Karpas-422 (cell line): ENCODE measurements at regions not wholly inside any gene's neighbourhood (a gene's known extent, or its start where the extent isn't known, plus 50 kb on each side); places are given as distances from the start of the nearest gene placed in this dataset.

Experiments used
- DNase-seq: peaks from one replicate; pipeline ENCODE4 v3.0.0-alpha.2; 2015
- H2AFZ ChIP-seq: fragments of 200-600 bp; sonication (generic); 2 replicates; pipeline ENCODE4 v1.6.1; 2014; ENCODE audit warnings: antibody characterized with exemption, low read length, mixed read lengths
- H3K27ac ChIP-seq: fragments of 200-600 bp; sonication (generic); 2 replicates; pipeline ENCODE4 v1.5.1; 2014; ENCODE audit warnings: mild to moderate bottlenecking, low read length, moderate library complexity
- H3K27me3 ChIP-seq: fragments of 200-600 bp; sonication (generic); 2 replicates; pipeline ENCODE4 v1.6.1; 2014; ENCODE audit warnings: low read length, mixed read lengths
- H3K36me3 ChIP-seq: fragments of 200-600 bp; sonication (generic); 2 replicates; pipeline ENCODE4 v1.6.1; 2014; ENCODE audit warnings: low read length, mixed read lengths; ENCODE audit not compliant: insufficient read depth
- H3K4me1 ChIP-seq: fragments of 200-600 bp; sonication (generic); 2 replicates; pipeline ENCODE4 v1.6.1; 2014; ENCODE audit warnings: mild to moderate bottlenecking, low read length, mixed read lengths
- H3K4me2 ChIP-seq: fragments of 200-600 bp; sonication (generic); 2 replicates; pipeline ENCODE4 v1.6.1; 2014; ENCODE audit warnings: low read length, low read depth, mild to moderate bottlenecking; ENCODE audit not compliant: poor library complexity, severe bottlenecking
- H3K4me3 ChIP-seq: fragments of 200-600 bp; sonication (generic); 2 replicates; pipeline ENCODE4 v1.5.1; 2014; ENCODE audit warnings: mild to moderate bottlenecking, antibody characterized with exemption, low read length, mixed read lengths
- H3K79me2 ChIP-seq: fragments of 200-600 bp; sonication (generic); 2 replicates; pipeline ENCODE4 v1.6.1; 2014; ENCODE audit warnings: mild to moderate bottlenecking, low read length, mixed read lengths
- H3K9ac ChIP-seq: fragments of 200-600 bp; sonication (generic); 2 replicates; pipeline ENCODE4 v1.6.0; 2014; ENCODE audit warnings: low read length
- H3K9me2 ChIP-seq: fragments of 200-600 bp; sonication (generic), shearing (Covaris generic); replicated peaks from 2 replicates; pipeline ENCODE4 v1.6.0; 2014; ENCODE audit warnings: mild to moderate bottlenecking, low read length, moderate library complexity; ENCODE audit not compliant: insufficient read depth
- H3K9me3 ChIP-seq: fragments of 300-700, 200-600 bp; sonication (generic); 2 replicates; pipeline ENCODE4 v1.6.1; 2014; ENCODE audit warnings: low read length, mixed read lengths
- H4K20me1 ChIP-seq: fragments of 200-600 bp; sonication (generic); 2 replicates; pipeline ENCODE4 v1.6.1; 2014; ENCODE audit warnings: mild to moderate bottlenecking, antibody characterized with exemption, low read length, low read depth; ENCODE audit not compliant: insufficient read depth

DNA sequence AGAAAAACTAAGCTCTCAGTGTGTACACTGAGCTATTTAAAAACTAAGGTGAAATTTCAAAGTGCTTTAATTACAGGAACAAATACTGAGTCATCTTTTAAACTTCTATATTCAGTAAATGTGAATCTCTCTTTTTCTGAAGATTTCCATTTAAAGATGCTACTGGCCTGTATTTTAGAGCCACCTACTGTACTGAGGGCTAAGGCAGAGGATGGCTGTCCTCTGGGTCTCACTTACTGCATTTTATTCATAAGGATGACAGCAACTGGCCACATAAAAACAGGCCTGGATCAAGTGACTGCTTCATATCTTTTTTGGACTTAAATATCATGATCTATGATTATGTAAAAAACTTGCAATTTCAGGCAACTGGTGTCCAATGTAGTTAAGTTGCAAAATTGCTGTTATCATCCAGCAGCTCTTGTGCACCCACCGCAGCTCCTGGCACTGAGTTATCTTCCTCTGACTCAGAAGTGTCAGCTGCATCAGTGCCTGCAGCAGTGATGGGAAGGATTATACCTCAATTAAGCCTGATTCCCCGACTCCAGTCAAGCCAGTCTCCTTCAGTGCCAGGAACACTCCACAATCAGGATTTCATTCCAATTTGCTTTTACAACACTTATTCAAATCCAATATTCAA lies 1073.7 kb downstream of the PDHA2 start:
- no peaks in the 10 kb centered on the region for H4K20me1 ChIP-seq

DNA sequence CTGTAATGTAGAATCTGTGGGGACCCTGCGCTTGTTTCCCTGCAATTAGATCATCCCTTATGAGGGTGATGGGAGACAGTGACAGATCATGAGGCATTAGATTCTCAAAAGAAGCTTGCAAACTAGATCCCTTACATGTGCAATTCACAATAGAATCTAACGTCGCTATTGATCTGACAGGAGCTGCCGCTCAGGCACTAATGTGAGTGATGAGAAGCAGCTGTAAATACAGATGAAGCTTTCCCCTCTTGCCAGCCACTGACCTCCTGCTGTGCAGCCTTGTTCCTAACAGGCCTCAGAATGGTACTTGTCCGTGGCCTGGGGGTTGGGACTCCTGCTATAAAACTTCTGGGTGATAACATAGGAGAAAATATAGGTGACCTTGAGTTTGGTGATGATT lies 1076.8 kb downstream of the PDHA2 start:
- no peak overlapping the region for H3K27ac ChIP-seq
- H3K9ac ChIP-seq, result no peak overlapping the region
- H2AFZ ChIP-seq, result no peak overlapping the region
- H3K4me1 ChIP-seq, result no peaks in the 10 kb centered on the region
- H3K9me2 ChIP-seq, result no peaks in the 10 kb centered on the region
- no peaks in the 10 kb centered on the region for H3K79me2 ChIP-seq
- no peaks in the 10 kb centered on the region for H3K27me3 ChIP-seq
- peaks cover 12% of the 10 kb centered on the region for H3K9me3 ChIP-seq
- DNase-seq, result no peak
- no peak overlapping the region for H3K4me3 ChIP-seq
- H4K20me1 ChIP-seq, result no peaks in the 10 kb centered on the region
- no peak overlapping the region for H3K4me2 ChIP-seq
- H3K36me3 ChIP-seq, result no peaks in the 10 kb centered on the region

More for the DNA sequence above, 1073.7 kb downstream of the PDHA2 start:
- H2AFZ ChIP-seq, result no peak overlapping the region
- H3K4me3 ChIP-seq, result no peak overlapping the region
- no peak for DNase-seq
- H3K9ac ChIP-seq, result no peak overlapping the region
- H3K79me2 ChIP-seq, result no peaks in the 10 kb centered on the region
- H3K4me2 ChIP-seq, result no peak overlapping the region
- no peak overlapping the region for H3K27ac ChIP-seq
- H3K9me2 ChIP-seq, result no peaks in the 10 kb centered on the region
- no peaks in the 10 kb centered on the region for H3K27me3 ChIP-seq
- no peaks in the 10 kb centered on the region for H3K4me1 ChIP-seq
- peaks cover 22% of the 10 kb centered on the region; the same call in 1 of the 2 replicates for H3K9me3 ChIP-seq
- H3K36me3 ChIP-seq, result no peaks in the 10 kb centered on the region

DNA sequence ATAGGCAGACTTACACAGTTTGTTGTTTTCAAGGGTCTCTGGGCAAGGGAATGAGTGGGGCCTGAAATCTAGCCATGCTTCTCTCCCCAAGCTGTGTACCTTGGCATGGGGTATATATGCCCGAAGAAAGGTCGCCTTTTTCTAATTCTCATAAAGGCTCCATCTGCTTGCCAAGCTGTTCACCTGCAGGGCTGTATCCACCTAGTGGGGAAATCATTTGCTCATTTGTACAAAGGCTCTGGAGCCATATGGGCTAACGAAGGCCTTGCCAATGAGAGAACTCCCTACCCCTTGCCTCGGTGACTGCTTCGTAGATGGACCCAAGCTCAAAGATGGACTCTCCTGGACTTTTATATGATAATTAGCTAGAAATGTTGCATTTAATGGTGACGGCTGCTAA lies 1097.0 kb downstream of the PDHA2 start:
- no peak for DNase-seq

DNA sequence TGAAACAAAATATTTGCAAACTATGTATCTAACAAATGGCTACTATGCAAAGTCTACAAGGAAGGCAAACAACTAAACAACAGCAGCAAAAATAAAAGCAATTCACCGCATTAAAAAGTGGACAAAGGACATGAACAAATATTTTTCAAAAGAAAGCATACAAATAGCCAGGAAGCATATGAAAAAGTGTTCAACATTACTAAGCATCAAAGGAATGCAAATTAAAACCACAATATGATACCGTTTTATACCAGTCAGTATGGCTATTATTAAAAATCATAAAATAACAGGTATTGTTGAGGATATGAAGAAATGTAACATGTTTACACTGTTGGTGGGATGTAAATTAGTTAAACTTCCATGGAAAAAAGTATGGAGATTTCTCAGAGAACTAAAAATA lies 1106.7 kb downstream of the PDHA2 start:
- no peaks in the 10 kb centered on the region for H4K20me1 ChIP-seq
- H2AFZ ChIP-seq, result no peak overlapping the region
- no peaks in the 10 kb centered on the region for H3K36me3 ChIP-seq
- H3K4me2 ChIP-seq, result no peak overlapping the region
- H3K9ac ChIP-seq, result no peak overlapping the region
- no peaks in the 10 kb centered on the region for H3K79me2 ChIP-seq
- peaks cover 19% of the 10 kb centered on the region for H3K9me3 ChIP-seq
- no peaks in the 10 kb centered on the region for H3K4me1 ChIP-seq
- H3K27ac ChIP-seq, result no peak overlapping the region
- DNase-seq, result no peak
- H3K9me2 ChIP-seq, result no peaks in the 10 kb centered on the region
- no peaks in the 10 kb centered on the region for H3K27me3 ChIP-seq
- H3K4me3 ChIP-seq, result no peak overlapping the region

More for the DNA sequence above, 1097.0 kb downstream of the PDHA2 start:
- no peaks in the 10 kb centered on the region for H3K36me3 ChIP-seq
- no peaks in the 10 kb centered on the region for H3K79me2 ChIP-seq
- H3K27me3 ChIP-seq, result no peaks in the 10 kb centered on the region
- no peak overlapping the region for H3K27ac ChIP-seq
- H4K20me1 ChIP-seq, result no peaks in the 10 kb centered on the region
- H3K9me3 ChIP-seq, result peaks cover 17% of the 10 kb centered on the region
- H3K4me1 ChIP-seq, result no peaks in the 10 kb centered on the region
- H3K4me2 ChIP-seq, result no peak overlapping the region
- no peak overlapping the region for H2AFZ ChIP-seq
- no peak overlapping the region for H3K4me3 ChIP-seq
- H3K9ac ChIP-seq, result no peak overlapping the region
- H3K9me2 ChIP-seq, result no peaks in the 10 kb centered on the region

DNA sequence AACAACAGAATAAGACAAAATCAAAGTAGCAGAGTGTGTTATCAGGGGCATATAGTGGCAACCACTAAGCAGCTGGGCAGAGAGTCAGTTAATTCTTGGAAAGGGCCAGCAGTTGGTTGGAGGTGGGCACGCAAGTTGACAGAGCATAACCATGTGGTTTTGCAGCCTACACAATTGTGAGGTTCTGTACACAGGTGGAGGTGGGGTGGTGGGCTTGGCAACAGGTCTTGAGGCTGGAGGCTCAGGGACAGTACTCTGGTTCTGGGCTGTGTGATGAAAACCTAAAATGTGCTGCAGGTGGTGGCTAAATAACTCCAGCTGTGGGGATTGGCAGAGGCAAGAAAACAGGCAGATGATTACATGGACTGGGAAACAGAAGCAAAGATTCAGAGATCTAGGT lies 1112.7 kb downstream of the PDHA2 start:
- Histone ChIP-seq H3K4me2 (no peak overlapping the region), H3K9me3 (peaks cover 14% of the 10 kb centered on the region), H4K20me1 (no peaks in the 10 kb centered on the region), H3K36me3 (no peaks in the 10 kb centered on the region), H3K9me2 (no peaks in the 10 kb centered on the region), H3K27ac (no peak overlapping the region), H3K9ac (no peak overlapping the region), H3K4me3 (no peak overlapping the region), H2AFZ (no peak overlapping the region), H3K4me1 (no peaks in the 10 kb centered on the region), H3K79me2 (no peaks in the 10 kb centered on the region), H3K27me3 (no peaks in the 10 kb centered on the region)
- DNase-seq, result no peak

DNA sequence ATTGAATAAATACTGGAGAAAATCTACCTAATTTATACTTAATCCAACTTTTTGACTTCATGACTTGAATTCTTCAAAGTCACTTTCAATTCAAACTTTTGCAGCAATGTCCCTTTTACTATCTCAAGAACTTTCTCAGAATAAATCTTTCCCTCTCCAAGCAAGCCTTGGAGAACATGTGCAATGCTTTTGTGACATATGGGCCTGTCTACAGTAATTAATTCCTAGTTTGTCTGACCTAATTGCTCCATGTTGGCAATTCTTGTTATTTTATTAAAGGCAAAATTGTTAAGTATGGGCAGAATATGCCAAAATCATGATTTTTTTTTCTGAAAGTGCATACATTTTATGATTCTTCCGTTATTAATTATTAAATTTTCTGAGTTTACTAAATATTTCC lies 1115.3 kb downstream of the PDHA2 start:
- Histone ChIP-seq H3K4me2 (no peak overlapping the region), H3K9ac (no peak overlapping the region), H3K27ac (no peak overlapping the region), H3K79me2 (no peaks in the 10 kb centered on the region), H3K27me3 (no peaks in the 10 kb centered on the region), H3K4me3 (no peak overlapping the region), H3K9me2 (no peaks in the 10 kb centered on the region), H2AFZ (no peak overlapping the region), H3K4me1 (no peaks in the 10 kb centered on the region), H3K9me3 (peaks cover 11% of the 10 kb centered on the region), H4K20me1 (no peaks in the 10 kb centered on the region), H3K36me3 (no peaks in the 10 kb centered on the region)
- DNase-seq, result no peak

DNA sequence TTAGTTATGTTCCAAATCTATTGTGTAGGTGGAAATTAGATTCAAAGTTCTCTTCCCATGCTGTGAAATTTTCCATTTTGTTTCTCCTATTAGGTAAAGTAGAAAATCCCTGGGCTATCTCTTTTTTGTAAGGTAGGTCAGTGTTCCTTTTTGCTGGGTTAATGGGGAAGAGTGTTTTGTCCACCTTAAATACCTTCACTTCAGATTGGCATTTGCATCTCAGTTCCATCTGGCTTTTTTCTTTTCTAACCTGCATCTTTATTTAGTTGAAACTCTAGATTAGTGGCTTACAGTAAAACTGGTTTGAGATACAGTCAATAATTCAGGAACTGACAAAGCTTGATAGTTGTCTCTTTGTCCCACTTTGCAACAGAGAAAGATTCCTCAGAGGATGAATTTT lies 1115.8 kb downstream of the PDHA2 start:
- H3K4me1 ChIP-seq, result no peaks in the 10 kb centered on the region
- no peaks in the 10 kb centered on the region for H3K36me3 ChIP-seq
- H3K79me2 ChIP-seq, result no peaks in the 10 kb centered on the region
- H3K9ac ChIP-seq, result no peak overlapping the region
- no peak for DNase-seq
- no peak overlapping the region for H2AFZ ChIP-seq
- no peak overlapping the region for H3K4me2 ChIP-seq
- no peaks in the 10 kb centered on the region for H4K20me1 ChIP-seq
- H3K9me3 ChIP-seq, result peaks cover 11% of the 10 kb centered on the region
- no peak overlapping the region for H3K27ac ChIP-seq
- H3K27me3 ChIP-seq, result no peaks in the 10 kb centered on the region
- H3K4me3 ChIP-seq, result no peak overlapping the region
- no peaks in the 10 kb centered on the region for H3K9me2 ChIP-seq

DNA sequence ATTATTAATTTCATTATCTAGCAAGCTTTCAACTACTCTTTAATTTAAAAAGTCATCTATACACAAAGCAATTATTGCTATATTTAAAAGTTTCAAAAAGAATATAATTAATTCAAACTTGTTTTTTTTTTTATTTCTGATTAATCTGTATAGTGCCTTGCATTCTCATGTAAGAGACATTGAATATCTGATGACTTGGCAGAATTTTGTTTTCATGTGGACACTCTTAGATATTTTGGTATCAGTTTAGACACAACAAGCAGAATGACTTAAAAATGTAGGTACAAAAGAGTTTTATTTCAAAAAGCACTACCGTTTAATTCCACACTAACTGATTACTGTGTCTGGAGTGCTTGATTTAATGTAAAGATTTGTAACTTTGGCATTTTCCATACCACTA lies 1129.6 kb downstream of the PDHA2 start:
- no peak for DNase-seq
- H3K79me2 ChIP-seq, result no peaks in the 10 kb centered on the region
- H3K4me3 ChIP-seq, result no peak overlapping the region
- H3K4me2 ChIP-seq, result no peak overlapping the region
- peaks cover 10% of the 10 kb centered on the region for H3K9me3 ChIP-seq
- H3K9ac ChIP-seq, result no peak overlapping the region
- no peaks in the 10 kb centered on the region for H3K4me1 ChIP-seq
- no peaks in the 10 kb centered on the region for H3K27me3 ChIP-seq
- H4K20me1 ChIP-seq, result no peaks in the 10 kb centered on the region
- no peaks in the 10 kb centered on the region for H3K36me3 ChIP-seq
- H2AFZ ChIP-seq, result no peak overlapping the region
- H3K9me2 ChIP-seq, result no peaks in the 10 kb centered on the region
- H3K27ac ChIP-seq, result no peak overlapping the region

DNA sequence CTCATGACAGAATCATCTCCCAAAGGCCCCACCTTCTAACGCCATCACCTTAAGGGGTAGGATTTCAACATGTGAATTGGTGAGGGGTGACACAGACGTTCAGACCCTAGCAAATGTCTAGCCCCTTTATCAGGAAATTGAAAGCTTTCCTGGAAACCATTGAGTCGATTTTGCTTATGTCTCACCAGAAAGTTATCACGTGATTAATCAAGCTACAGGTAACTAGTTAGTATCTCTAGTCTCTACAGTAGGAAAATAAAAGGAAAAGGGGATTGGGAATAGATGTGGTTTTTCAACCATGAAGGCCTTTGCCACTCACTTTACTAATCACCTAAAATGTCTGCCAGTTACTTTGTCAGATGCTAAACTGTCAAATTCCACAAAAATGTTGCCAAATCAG lies 1133.0 kb downstream of the PDHA2 start:
- Histone ChIP-seq H3K9me3 (no peaks in the 10 kb centered on the region), H3K9me2 (no peaks in the 10 kb centered on the region), H3K79me2 (no peaks in the 10 kb centered on the region), H3K4me1 (no peaks in the 10 kb centered on the region), H3K4me2 (no peak overlapping the region), H3K4me3 (no peak overlapping the region), H3K27me3 (no peaks in the 10 kb centered on the region), H2AFZ (no peak overlapping the region), H3K36me3 (no peaks in the 10 kb centered on the region), H3K27ac (no peak overlapping the region), H4K20me1 (no peaks in the 10 kb centered on the region), H3K9ac (no peak overlapping the region)
- no peak for DNase-seq
